ENCODE measurements at regions not wholly inside any gene's neighbourhood (a gene's known extent, or its start where the extent isn't known, plus 50 kb on each side); places are given as distances from the start of the nearest gene placed in this dataset.
"Not testable (repeated sequence)": the region's sequence is repeated elsewhere in the genome, so short reads cannot be mapped to it uniquely, and the experiment has no call there.

GRCh38 chr2:61774351-61774750 lies 79.5 kb downstream of the FAM161A start:
- DNase-seq (ENCODE audit: low read depth in 2 of 2): no peak

- no peak for DNase-seq (ENCODE audit: low read depth in 2 of 2)
Measured at GRCh38 chr2:61771904-61772845, 81.7 kb downstream of the FAM161A start.

- DNase-seq (ENCODE audit: low read depth in 2 of 2): no peak
Measured at GRCh38 chr2:61770746-61771145, 83.1 kb downstream of the FAM161A start.

GRCh38 chr2:61770298-61770697 lies 83.6 kb downstream of the FAM161A start:
- no peak for DNase-seq (ENCODE audit: low read depth in 2 of 2)

GRCh38 chr2:61769093-61769675 lies 84.7 kb downstream of the FAM161A start:
- no peak for DNase-seq (ENCODE audit: low read depth in 2 of 2)

- peak; percentile 96 for DNase-seq (ENCODE audit: low read depth in 2 of 2)
Measured at GRCh38 chr2:61764035-61764800, 89.6 kb downstream of the FAM161A start.

- DNase-seq (ENCODE audit: low read depth in 2 of 2): peak in 1 of 2 experiments; percentile 43
Measured at GRCh38 chr2:61763605-61764034, 90.2 kb downstream of the FAM161A start.

- no peak for DNase-seq (ENCODE audit: low read depth in 2 of 2)
Measured at GRCh38 chr2:61762292-61762691, 91.6 kb downstream of the FAM161A start.

GRCh38 chr2:61759718-61760117 lies 94.1 kb downstream of the FAM161A start:
- DNase-seq (ENCODE audit: low read depth in 2 of 2): peak; percentile 62 to 68

GRCh38 chr2:61759005-61759404 lies 94.9 kb downstream of the FAM161A start:
- DNase-seq (ENCODE audit: low read depth in 2 of 2): peak; percentile 80 to 81

GRCh38 chr2:61758159-61758558 lies 95.7 kb downstream of the FAM161A start:
- no peak for DNase-seq (ENCODE audit: low read depth in 2 of 2)

- no peak for DNase-seq (ENCODE audit: low read depth in 2 of 2)
Measured at GRCh38 chr2:61753512-61753911, 100.3 kb downstream of the FAM161A start.

GRCh38 chr2:61750624-61751023 lies 103.2 kb downstream of the FAM161A start:
- DNase-seq (ENCODE audit: low read depth in 2 of 2): peak; percentile 30 to 41

- DNase-seq (ENCODE audit: low read depth in 2 of 2): no peak
Measured at GRCh38 chr2:61742955-61743354, 110.9 kb downstream of the FAM161A start.

GRCh38 chr2:61737841-61738240 lies 116.0 kb downstream of the FAM161A start:
- DNase-seq (ENCODE audit: low read depth in 2 of 2): no peak

- DNase-seq (ENCODE audit: low read depth in 2 of 2): no peak
Measured at GRCh38 chr2:61736953-61737352, 116.9 kb downstream of the FAM161A start.

GRCh38 chr2:61733563-61733962 lies 120.3 kb downstream of the FAM161A start:
- DNase-seq (ENCODE audit: low read depth in 2 of 2): no peak

- no peak for DNase-seq (ENCODE audit: low read depth in 2 of 2)
Measured at GRCh38 chr2:61732787-61733186, 121.1 kb downstream of the FAM161A start.

GRCh38 chr2:61727746-61728145 lies 126.1 kb downstream of the FAM161A start:
- DNase-seq (ENCODE audit: low read depth in 2 of 2): no peak

- DNase-seq (ENCODE audit: low read depth in 2 of 2): no peak
Measured at GRCh38 chr2:61726456-61727209, 127.2 kb downstream of the FAM161A start.

- DNase-seq (ENCODE audit: low read depth in 2 of 2): not testable (repeated sequence)
Measured at GRCh38 chr2:61723364-61723763, 130.5 kb downstream of the FAM161A start.

GRCh38 chr2:61722800-61723199 lies 131.1 kb downstream of the FAM161A start:
- DNase-seq (ENCODE audit: low read depth in 2 of 2): no peak
